LNCaP clone FGC (cell line): ENCODE measurements at regions not wholly inside any gene's neighbourhood (a gene's known extent, or its start where the extent isn't known, plus 50 kb on each side); places are given as distances from the start of the nearest gene placed in this dataset.

ENCODE experiments used
- DNase-seq: peaks from one replicate; pipeline ENCODE4 v3.0.0-alpha.2; 2011; ENCODE audit warnings: low read depth
- H3K4me3 ChIP-seq: 2 replicates; pipeline ENCODE4 v1.5.1; 2011; ENCODE audit warnings: mild to moderate bottlenecking, low read depth, low read length, control low read depth
- TF ChIP-seq, protein P1 (sequence below): IDR thresholded peaks from 2 replicates; pipeline ENCODE4 v1.5.1; 2012; ENCODE audit warnings: mild to moderate bottlenecking; ENCODE audit not compliant: control insufficient read depth, insufficient read depth; ENCODE audit errors: extremely low read depth

DNA sequence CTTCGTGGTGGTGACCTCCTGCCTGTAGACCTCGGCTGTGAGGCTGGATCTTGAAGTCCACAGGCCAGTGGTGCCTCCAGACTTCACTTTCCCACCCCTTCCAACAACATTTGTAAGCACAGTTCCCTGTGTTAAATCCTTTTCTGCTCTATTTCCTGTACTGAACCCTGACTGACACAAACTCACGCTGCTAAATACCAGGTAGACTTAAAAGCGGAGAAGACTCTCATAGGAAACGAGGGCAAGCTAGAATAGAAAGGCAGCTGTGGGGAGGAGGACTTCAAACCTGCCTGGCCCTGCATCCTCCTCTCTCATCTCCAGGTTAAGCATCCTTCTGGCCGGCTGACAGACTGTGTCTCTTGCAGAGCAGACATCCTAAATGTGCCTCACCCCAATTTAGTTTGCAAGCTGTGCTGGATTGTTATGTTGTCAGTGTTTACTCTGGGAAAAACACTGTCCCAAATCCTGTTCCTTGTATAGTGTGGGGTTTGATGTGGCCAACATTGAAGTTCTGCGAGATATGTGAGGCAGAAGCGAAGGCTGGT is 58.5 kb upstream of the LARS2 start:
- TF ChIP-seq, protein P1, sequence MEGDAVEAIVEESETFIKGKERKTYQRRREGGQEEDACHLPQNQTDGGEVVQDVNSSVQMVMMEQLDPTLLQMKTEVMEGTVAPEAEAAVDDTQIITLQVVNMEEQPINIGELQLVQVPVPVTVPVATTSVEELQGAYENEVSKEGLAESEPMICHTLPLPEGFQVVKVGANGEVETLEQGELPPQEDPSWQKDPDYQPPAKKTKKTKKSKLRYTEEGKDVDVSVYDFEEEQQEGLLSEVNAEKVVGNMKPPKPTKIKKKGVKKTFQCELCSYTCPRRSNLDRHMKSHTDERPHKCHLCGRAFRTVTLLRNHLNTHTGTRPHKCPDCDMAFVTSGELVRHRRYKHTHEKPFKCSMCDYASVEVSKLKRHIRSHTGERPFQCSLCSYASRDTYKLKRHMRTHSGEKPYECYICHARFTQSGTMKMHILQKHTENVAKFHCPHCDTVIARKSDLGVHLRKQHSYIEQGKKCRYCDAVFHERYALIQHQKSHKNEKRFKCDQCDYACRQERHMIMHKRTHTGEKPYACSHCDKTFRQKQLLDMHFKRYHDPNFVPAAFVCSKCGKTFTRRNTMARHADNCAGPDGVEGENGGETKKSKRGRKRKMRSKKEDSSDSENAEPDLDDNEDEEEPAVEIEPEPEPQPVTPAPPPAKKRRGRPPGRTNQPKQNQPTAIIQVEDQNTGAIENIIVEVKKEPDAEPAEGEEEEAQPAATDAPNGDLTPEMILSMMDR = no peak
- DNase-seq = no peak
- no peak overlapping the region for H3K4me3 ChIP-seq

DNA sequence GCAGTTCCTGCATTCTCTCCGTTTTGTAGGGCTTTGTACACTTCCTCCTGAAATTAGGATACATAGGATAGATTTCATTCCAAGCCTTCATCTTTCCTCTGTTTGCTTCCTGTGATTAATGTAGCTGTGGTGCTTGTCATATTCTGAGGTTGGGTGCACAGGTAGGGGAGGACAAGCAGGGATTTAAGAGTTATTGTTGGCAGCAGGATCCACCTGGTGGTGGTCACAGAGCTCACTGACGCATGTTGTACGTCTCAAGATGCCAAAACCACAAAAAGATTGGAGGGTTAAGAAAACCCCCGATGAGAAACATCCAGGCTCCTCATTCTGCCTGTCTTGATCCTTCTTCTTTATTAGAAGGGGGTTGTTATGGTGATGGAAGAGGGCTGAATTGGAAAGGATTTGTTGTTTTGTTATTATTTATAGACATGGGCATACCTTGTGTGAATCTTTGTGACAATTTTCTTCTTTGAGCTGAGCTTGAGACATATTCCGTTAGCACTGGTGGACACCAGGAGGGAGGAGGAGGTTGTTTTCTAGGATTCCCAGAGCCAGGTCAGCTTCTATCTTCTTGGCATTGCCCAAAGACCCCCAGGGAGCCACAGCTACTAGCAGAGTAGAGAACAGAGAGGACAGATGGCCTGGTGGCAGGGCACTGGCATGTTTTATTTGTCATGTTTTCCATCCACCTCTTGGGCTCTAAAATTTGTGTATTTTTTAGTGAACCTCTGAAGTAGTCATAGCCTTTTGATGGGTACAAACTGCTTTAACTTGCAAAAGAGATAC is 57.7 kb upstream of the LARS2 start:
- no peak for DNase-seq
- H3K4me3 ChIP-seq = no peak overlapping the region
- TF ChIP-seq, protein P1 = no peak

GRCh38 chr3:45332493-45332892 is 55.9 kb upstream of the LARS2 start:
- TF ChIP-seq, protein P1 = no peak
- no peak for DNase-seq
- no peak overlapping the region for H3K4me3 ChIP-seq

- H3K4me3 ChIP-seq = no peak overlapping the region
- no peak for DNase-seq
- TF ChIP-seq, protein P1 = no peak
These were observed 55.4 kb upstream of the LARS2 start for GRCh38 chr3:45332901-45333407.

- DNase-seq = no peak
- no peak overlapping the region for H3K4me3 ChIP-seq
- TF ChIP-seq, protein P1 = no peak
These were observed 54.8 kb upstream of the LARS2 start for GRCh38 chr3:45333549-45333948.

- H3K4me3 ChIP-seq = no peak overlapping the region
- DNase-seq = no peak
- TF ChIP-seq, protein P1 = no peak
These were observed 50.4 kb upstream of the LARS2 start for GRCh38 chr3:45337839-45338470.
